GM12865 (cell line): ENCODE measurements at regions not wholly inside any gene's neighbourhood (a gene's known extent, or its start where the extent isn't known, plus 50 kb on each side); places are given as distances from the start of the nearest gene placed in this dataset.
"Not testable (repeated sequence)": the region's sequence is repeated elsewhere in the genome, so short reads cannot be mapped to it uniquely, and the experiment has no call there.

Experiments
- DNase-seq: peaks from one replicate; pipeline ENCODE4 v3.0.0; 2010; ENCODE audit warnings: low read depth
- H3K4me3 ChIP-seq: 2 replicates; pipeline ENCODE4 v1.5.1; 2011; ENCODE audit warnings: mild to moderate bottlenecking, low read depth, low read length, control low read depth
- CTCF ChIP-seq: IDR thresholded peaks from 2 replicates; pipeline ENCODE4 v1.5.1; 2011; ENCODE audit warnings: low read length, control low read depth, low read depth, inconsistent platforms; ENCODE audit not compliant: insufficient read depth; ENCODE audit errors: missing control alignments

DNA sequence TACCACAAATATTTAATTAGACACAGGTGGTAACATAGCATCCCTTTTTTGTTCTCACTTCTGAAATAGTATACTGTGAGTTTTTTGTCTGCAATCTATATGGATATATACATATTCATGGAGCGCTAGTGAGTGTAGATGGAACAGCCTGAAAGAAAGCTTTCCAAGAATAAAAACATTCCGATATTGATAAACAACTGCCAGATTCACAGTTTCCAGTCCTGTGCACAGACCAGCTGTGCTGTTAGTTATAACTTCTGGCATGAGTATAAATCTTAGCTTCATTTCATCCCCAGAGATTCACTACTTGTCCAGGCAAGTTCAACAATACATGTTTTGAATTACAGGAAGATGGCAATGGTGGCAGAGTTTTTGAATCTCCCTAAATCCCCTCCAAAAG is 467.1 kb upstream of the STEAP1 start:
- no peak for TF ChIP-seq CTCF
- DNase-seq = no peak

GRCh38 chr7:89695241-89695640 is 459.0 kb upstream of the STEAP1 start:
- DNase-seq = no peak
- H3K4me3 ChIP-seq = no peak overlapping the region
- no peak for TF ChIP-seq CTCF

More for the DNA sequence above, 467.1 kb upstream of the STEAP1 start:
- H3K4me3 ChIP-seq = no peak overlapping the region

DNA sequence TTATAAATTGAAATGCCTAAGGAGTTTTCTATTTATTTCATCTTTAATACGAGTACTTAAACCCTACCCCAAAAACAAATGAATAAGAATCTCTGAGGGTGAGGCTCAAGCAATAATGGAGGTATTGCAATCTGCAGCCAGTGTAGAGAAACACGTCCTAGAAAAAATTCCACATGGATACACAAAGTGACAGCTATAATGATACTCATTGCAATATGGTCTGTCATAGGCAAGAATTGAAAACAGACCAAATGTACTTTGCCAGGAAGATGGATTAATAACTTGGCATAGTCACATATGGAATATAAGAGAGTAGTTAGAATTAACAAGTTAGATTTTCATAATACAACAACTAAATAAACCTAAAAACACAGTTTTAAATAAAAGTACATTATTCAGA is 440.1 kb upstream of the STEAP1 start:
- no peak overlapping the region for H3K4me3 ChIP-seq
- no peak for TF ChIP-seq CTCF
- DNase-seq = no peak

GRCh38 chr7:89718941-89719340 is 435.3 kb upstream of the STEAP1 start:
- not testable (repeated sequence) for H3K4me3 ChIP-seq, DNase-seq

DNA sequence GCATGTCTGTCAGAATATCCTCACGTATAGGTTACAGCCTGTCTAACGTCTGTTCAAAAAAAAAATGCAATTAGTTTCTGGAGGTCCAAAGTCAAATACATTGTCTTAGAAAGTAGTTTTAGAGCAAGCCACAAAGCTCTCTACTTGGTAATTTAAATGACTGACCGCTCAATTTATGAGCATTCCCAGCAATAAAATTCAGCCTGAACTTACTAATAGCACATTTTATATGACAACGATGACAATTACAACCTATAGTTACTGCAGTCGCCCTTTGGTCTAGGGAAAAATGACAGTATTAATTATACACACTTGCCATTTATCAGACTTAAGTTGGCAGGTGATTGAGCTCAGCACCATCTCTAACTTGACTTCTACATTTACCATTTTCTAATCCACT is 425.8 kb upstream of the STEAP1 start:
- no peak overlapping the region for H3K4me3 ChIP-seq
- no peak for DNase-seq
- TF ChIP-seq CTCF = no peak

DNA sequence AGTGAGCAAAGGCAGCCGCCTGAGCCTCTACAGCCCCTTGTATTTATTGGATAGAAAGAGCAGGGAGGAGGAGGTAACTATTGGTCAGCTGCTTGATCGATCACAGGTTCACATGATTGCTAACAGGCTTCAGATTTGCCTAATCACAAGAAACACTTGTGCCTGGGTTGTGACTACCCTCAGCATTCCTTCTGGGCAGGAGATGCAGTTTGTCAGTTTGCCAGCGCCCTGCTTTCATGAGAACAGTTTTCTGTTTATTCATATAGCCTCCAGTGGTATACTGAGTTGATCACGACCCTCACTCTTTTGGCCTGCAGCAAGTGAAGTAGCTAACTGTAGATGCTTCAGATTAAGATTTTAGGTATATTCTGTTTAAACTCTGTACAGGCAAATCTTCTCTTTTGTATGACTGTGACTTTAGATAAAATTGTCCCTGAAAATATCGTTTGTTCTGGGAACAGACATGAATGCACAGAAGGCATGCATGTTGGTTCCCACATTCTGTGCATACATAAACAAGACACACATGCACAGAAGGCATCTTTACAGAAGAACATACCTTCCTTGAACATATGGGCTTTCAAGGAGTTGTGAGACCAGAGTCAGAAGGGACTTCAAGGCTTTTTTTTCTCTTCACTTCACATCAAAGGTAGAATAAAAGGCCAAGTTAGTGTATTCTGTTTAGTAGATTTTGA is 422.4 kb upstream of the STEAP1 start:
- H3K4me3 ChIP-seq = no peak overlapping the region
- no peak for TF ChIP-seq CTCF
- DNase-seq = no peak

DNA sequence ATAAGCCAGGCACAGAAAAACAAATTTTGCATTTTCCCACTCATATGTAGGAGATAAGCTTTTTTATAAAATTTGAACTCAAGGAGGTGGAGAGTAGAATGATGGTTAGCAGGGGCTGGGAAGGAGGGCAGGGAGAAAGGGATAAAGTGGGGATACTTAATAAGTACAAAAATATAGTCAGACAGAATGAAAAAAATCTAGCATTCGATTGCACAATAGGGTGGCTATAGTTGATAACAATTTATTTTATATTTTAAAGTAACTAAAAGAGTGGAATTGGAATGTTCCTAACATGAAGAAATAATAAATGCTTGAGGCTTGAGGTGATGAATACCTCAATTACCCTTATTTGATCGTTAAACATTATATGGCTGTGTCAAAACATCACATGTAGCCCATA is 415.7 kb upstream of the STEAP1 start:
- no peak for TF ChIP-seq CTCF
- H3K4me3 ChIP-seq = no peak overlapping the region
- DNase-seq = no peak

GRCh38 chr7:89757910-89758309 is 396.4 kb upstream of the STEAP1 start:
- DNase-seq = no peak
- no peak for TF ChIP-seq CTCF
- no peak overlapping the region for H3K4me3 ChIP-seq
